Cardiac fibroblast (primary cell): ENCODE measurements at regions not wholly inside any gene's neighbourhood (a gene's known extent, or its start where the extent isn't known, plus 50 kb on each side); places are given as distances from the start of the nearest gene placed in this dataset.

Source experiments
- DNase-seq, 2 donors: peaks; one replicate each; pipeline versions ENCODE4 v3.0.0 to v3.0.0-alpha.2; 2010; ENCODE audit warnings: low read depth in 2 of 2
- H3K4me3 ChIP-seq, 2 donors: replicated peaks in 1 of 2; 1 replicate in 1 of 2; 2 replicates in 1 of 2; pipeline ENCODE4 v1.5.1; 2011; ENCODE audit warnings: low read depth in 2 of 2, low read length in 2 of 2, mild to moderate bottlenecking in 2 of 2, moderate library complexity in 1 of 2
- CTCF ChIP-seq: IDR thresholded peaks from one replicate; pipeline ENCODE4 v1.5.1; 2011; ENCODE audit warnings: low read depth, mild to moderate bottlenecking, low read length, inconsistent platforms

DNA sequence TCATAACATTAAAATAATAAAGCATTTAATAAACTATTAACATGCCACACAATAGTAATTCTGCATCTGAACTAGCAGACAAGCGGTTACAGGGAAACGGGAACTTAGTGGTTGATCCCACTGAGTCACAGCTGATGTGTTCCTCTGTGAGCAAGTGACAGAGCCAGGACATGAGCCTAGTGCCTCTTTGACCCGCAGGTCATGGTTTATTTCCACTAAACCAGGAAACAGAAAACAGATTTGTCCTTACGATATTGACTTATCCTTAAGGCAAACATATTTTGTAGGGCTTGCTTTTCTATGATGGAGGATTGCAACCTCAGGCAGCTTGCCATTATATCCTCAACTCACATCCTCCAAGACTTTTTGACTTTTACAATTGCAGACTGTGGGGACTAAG lies 987.3 kb downstream of the CCSER2 start:
- no peak for TF ChIP-seq CTCF
- DNase-seq: no peak

GRCh38 chr10:85316276-85316675 lies 987.9 kb downstream of the CCSER2 start:
- H3K4me3 ChIP-seq: no peak overlapping the region
- DNase-seq: no peak
- no peak for TF ChIP-seq CTCF

More for the DNA sequence above, 987.3 kb downstream of the CCSER2 start:
- no peak overlapping the region for H3K4me3 ChIP-seq

GRCh38 chr10:85317827-85318226 lies 989.4 kb downstream of the CCSER2 start:
- no peak for TF ChIP-seq CTCF
- DNase-seq: no peak
- H3K4me3 ChIP-seq: no peak overlapping the region

DNA sequence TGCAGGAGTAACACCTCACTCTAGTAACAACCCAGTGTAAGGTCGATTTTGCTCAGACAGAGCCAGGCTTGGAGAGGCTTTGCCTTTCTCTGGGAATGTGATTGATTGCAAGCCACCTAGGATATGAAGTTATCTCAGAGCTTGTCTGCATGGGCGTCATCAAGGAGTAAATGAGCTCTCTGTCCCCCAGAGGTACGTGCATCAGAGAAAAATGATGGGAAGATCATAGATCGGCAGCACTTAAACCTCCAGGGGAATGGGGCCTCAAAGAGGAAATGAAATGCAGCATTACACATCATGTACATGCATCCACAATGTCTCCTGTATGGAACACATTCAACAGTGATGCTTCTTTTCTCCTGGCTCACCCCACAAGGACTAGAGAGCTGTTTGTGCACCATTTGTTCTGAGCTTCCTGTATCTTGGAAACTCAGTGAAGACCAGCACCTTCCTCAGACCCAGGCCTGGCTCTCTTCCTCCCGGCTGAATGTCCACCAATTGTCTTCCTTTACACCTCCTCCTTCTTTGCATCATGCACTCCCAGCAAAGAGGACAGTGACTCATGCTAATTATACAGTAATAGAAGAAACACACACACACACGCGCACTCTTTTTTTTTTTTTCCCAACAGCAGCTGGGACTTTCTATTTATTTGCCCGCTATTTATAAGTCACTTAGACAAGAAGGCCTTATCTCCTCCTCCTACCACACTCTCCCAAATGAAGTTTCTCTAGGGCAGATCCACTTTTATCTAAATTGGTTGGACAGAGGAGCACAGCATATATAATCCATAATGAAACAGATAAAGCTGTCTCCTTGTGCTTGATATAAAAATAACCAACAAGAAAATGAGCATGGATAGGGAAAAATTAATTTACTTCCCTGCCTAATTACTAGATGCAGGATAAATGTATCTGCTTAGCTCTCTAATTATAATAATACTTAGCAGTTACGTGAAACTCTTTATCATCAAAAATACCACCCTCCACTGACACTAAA lies 990.7 kb downstream of the CCSER2 start:
- no peak for DNase-seq
- no peak overlapping the region for H3K4me3 ChIP-seq
- no peak for TF ChIP-seq CTCF

GRCh38 chr10:85319826-85320225 lies 991.4 kb downstream of the CCSER2 start:
- DNase-seq: no peak
- no peak for TF ChIP-seq CTCF
- H3K4me3 ChIP-seq: no peak overlapping the region

- no peak overlapping the region for H3K4me3 ChIP-seq
- no peak for TF ChIP-seq CTCF
- no peak for DNase-seq
These were observed 1005.2 kb downstream of the CCSER2 start for GRCh38 chr10:85333594-85333993.
